ENCODE measurements at regions not wholly inside any gene's neighbourhood (a gene's known extent, or its start where the extent isn't known, plus 50 kb on each side); places are given as distances from the start of the nearest gene placed in this dataset.
"Not testable (repeated sequence)": the region's sequence is repeated elsewhere in the genome, so short reads cannot be mapped to it uniquely, and the experiment has no call there.

- ATAC-seq: no peak
- Mint-ChIP-seq H3K36me3 (ENCODE audit: insufficient read depth) (peaks cover 2% of the 10 kb centered on the region), H3K4me1 (ENCODE audit: low read depth) (no peaks in the 10 kb centered on the region), H3K4me3 (no peak overlapping the region), H3K27me3 (ENCODE audit: low read depth) (peaks cover 20% of the 10 kb centered on the region), H3K9me3 (peaks cover 13% of the 10 kb centered on the region)
- DNase-seq: no peak
Measured at GRCh38 chr15:79641841-79642240, 209.7 kb downstream of the MINAR1 start.

GRCh38 chr15:79643393-79643792 lies 211.3 kb downstream of the MINAR1 start:
- Mint-ChIP-seq H3K4me1 (ENCODE audit: low read depth) (no peaks in the 10 kb centered on the region), H3K27me3 (ENCODE audit: low read depth) (peaks cover 19% of the 10 kb centered on the region), H3K9me3 (peaks cover 15% of the 10 kb centered on the region), H3K36me3 (ENCODE audit: insufficient read depth) (peaks cover 2% of the 10 kb centered on the region), H3K4me3 (no peak overlapping the region)
- no peak for DNase-seq
- ATAC-seq: no peak

- H3K4me1 Mint-ChIP-seq (ENCODE audit: low read depth): no peaks in the 10 kb centered on the region
- H3K4me3 Mint-ChIP-seq: no peak overlapping the region
- H3K9me3 Mint-ChIP-seq: peaks cover 15% of the 10 kb centered on the region
- peaks cover 2% of the 10 kb centered on the region for H3K36me3 Mint-ChIP-seq (ENCODE audit: insufficient read depth)
- DNase-seq (no peak), ATAC-seq (no peak)
- peaks cover 16% of the 10 kb centered on the region for H3K27me3 Mint-ChIP-seq (ENCODE audit: low read depth)
Measured at GRCh38 chr15:79644091-79644490, 212.0 kb downstream of the MINAR1 start.

- DNase-seq; H3K9me3 Mint-ChIP-seq; H3K36me3 Mint-ChIP-seq (ENCODE audit: insufficient read depth); ATAC-seq; H3K4me1 Mint-ChIP-seq (ENCODE audit: low read depth); H3K4me3 Mint-ChIP-seq: not testable (repeated sequence)
- H3K27me3 Mint-ChIP-seq (ENCODE audit: low read depth): peaks cover 14% of the 10 kb centered on the region
Measured at GRCh38 chr15:79652972-79653371, 220.8 kb downstream of the MINAR1 start.

GRCh38 chr15:79653533-79653932 lies 221.4 kb downstream of the MINAR1 start:
- Mint-ChIP-seq H3K9me3 (no peaks in the 10 kb centered on the region), H3K27me3 (ENCODE audit: low read depth) (peaks cover 14% of the 10 kb centered on the region), H3K4me3 (no peak overlapping the region), H3K36me3 (ENCODE audit: insufficient read depth) (no peaks in the 10 kb centered on the region), H3K4me1 (ENCODE audit: low read depth) (no peaks in the 10 kb centered on the region)
- DNase-seq: no peak
- ATAC-seq: no peak

GRCh38 chr15:79656151-79657000 lies 224.2 kb downstream of the MINAR1 start:
- H3K9me3 Mint-ChIP-seq: no peaks in the 10 kb centered on the region
- DNase-seq (no peak), ATAC-seq (no peak)
- H3K27me3 Mint-ChIP-seq (ENCODE audit: low read depth): peaks cover 16% of the 10 kb centered on the region
- H3K36me3 Mint-ChIP-seq (ENCODE audit: insufficient read depth): no peaks in the 10 kb centered on the region
- H3K4me1 Mint-ChIP-seq (ENCODE audit: low read depth): no peaks in the 10 kb centered on the region
- H3K4me3 Mint-ChIP-seq: no peak overlapping the region

GRCh38 chr15:79657722-79658121 lies 225.6 kb downstream of the MINAR1 start:
- Mint-ChIP-seq H3K4me1 (ENCODE audit: low read depth) (no peaks in the 10 kb centered on the region), H3K36me3 (ENCODE audit: insufficient read depth) (no peaks in the 10 kb centered on the region), H3K27me3 (ENCODE audit: low read depth) (peaks cover 23% of the 10 kb centered on the region), H3K4me3 (no peak overlapping the region), H3K9me3 (no peaks in the 10 kb centered on the region)
- DNase-seq: no peak
- ATAC-seq: no peak

GRCh38 chr15:79659691-79660090 lies 227.6 kb downstream of the MINAR1 start:
- Mint-ChIP-seq H3K4me1 (ENCODE audit: low read depth) (no peaks in the 10 kb centered on the region), H3K4me3 (no peak overlapping the region), H3K36me3 (ENCODE audit: insufficient read depth) (no peaks in the 10 kb centered on the region), H3K27me3 (ENCODE audit: low read depth) (peaks cover 23% of the 10 kb centered on the region), H3K9me3 (no peaks in the 10 kb centered on the region)
- no peak for ATAC-seq
- no peak for DNase-seq

- DNase-seq (no peak), ATAC-seq (no peak)
- Mint-ChIP-seq H3K9me3 (no peaks in the 10 kb centered on the region), H3K27me3 (ENCODE audit: low read depth) (peaks cover 17% of the 10 kb centered on the region), H3K4me3 (no peak overlapping the region), H3K36me3 (ENCODE audit: insufficient read depth) (no peaks in the 10 kb centered on the region), H3K4me1 (ENCODE audit: low read depth) (no peaks in the 10 kb centered on the region)
Measured at GRCh38 chr15:79661411-79661810, 229.3 kb downstream of the MINAR1 start.

- Mint-ChIP-seq H3K4me1 (ENCODE audit: low read depth) (no peaks in the 10 kb centered on the region), H3K4me3 (no peak overlapping the region), H3K9me3 (no peaks in the 10 kb centered on the region), H3K27me3 (ENCODE audit: low read depth) (peaks cover 25% of the 10 kb centered on the region), H3K36me3 (ENCODE audit: insufficient read depth) (no peaks in the 10 kb centered on the region)
- ATAC-seq (peak in 1 of 2 donors; percentile 61), DNase-seq (no peak)
Measured at GRCh38 chr15:79673416-79674123, 223.2 kb downstream of the MTHFS start.

- H3K9me3 Mint-ChIP-seq: no peaks in the 10 kb centered on the region
- H3K4me1 Mint-ChIP-seq (ENCODE audit: low read depth): no peaks in the 10 kb centered on the region
- H3K36me3 Mint-ChIP-seq (ENCODE audit: insufficient read depth): no peaks in the 10 kb centered on the region
- DNase-seq (no peak), ATAC-seq (no peak)
- no peak overlapping the region for H3K4me3 Mint-ChIP-seq
- H3K27me3 Mint-ChIP-seq (ENCODE audit: low read depth): peaks cover 25% of the 10 kb centered on the region
Measured at GRCh38 chr15:79674124-79674465, 222.7 kb downstream of the MTHFS start.

- DNase-seq (no peak), ATAC-seq (no peak)
- H3K27me3 Mint-ChIP-seq (ENCODE audit: low read depth): peaks cover 21% of the 10 kb centered on the region
- no peaks in the 10 kb centered on the region for H3K4me1 Mint-ChIP-seq (ENCODE audit: low read depth)
- H3K36me3 Mint-ChIP-seq (ENCODE audit: insufficient read depth): no peaks in the 10 kb centered on the region
- no peak overlapping the region for H3K4me3 Mint-ChIP-seq
- no peaks in the 10 kb centered on the region for H3K9me3 Mint-ChIP-seq
Measured at GRCh38 chr15:79675982-79676381, 220.8 kb downstream of the MTHFS start.

GRCh38 chr15:79676621-79677020 lies 220.2 kb downstream of the MTHFS start:
- ATAC-seq (no peak), DNase-seq (no peak)
- Mint-ChIP-seq H3K4me3 (no peak overlapping the region), H3K27me3 (ENCODE audit: low read depth) (peaks cover 23% of the 10 kb centered on the region), H3K4me1 (ENCODE audit: low read depth) (no peaks in the 10 kb centered on the region), H3K9me3 (no peaks in the 10 kb centered on the region), H3K36me3 (ENCODE audit: insufficient read depth) (no peaks in the 10 kb centered on the region)

- DNase-seq: no peak
- H3K27me3 Mint-ChIP-seq (ENCODE audit: low read depth): peaks cover 27% of the 10 kb centered on the region
- no peaks in the 10 kb centered on the region for H3K9me3 Mint-ChIP-seq
- no peak for ATAC-seq
- no peaks in the 10 kb centered on the region for H3K4me1 Mint-ChIP-seq (ENCODE audit: low read depth)
- no peak overlapping the region for H3K4me3 Mint-ChIP-seq
- H3K36me3 Mint-ChIP-seq (ENCODE audit: insufficient read depth): no peaks in the 10 kb centered on the region
Measured at GRCh38 chr15:79677241-79677640, 219.6 kb downstream of the MTHFS start.

All from activated T-cell treated with anti-CD3 and anti-CD28 coated beads, Interleukin-2, amount 50 U/mL, for 4 hours (primary cell).